ENCODE measurements at regions not wholly inside any gene's neighbourhood (a gene's known extent, or its start where the extent isn't known, plus 50 kb on each side); places are given as distances from the start of the nearest gene placed in this dataset.

DNA sequence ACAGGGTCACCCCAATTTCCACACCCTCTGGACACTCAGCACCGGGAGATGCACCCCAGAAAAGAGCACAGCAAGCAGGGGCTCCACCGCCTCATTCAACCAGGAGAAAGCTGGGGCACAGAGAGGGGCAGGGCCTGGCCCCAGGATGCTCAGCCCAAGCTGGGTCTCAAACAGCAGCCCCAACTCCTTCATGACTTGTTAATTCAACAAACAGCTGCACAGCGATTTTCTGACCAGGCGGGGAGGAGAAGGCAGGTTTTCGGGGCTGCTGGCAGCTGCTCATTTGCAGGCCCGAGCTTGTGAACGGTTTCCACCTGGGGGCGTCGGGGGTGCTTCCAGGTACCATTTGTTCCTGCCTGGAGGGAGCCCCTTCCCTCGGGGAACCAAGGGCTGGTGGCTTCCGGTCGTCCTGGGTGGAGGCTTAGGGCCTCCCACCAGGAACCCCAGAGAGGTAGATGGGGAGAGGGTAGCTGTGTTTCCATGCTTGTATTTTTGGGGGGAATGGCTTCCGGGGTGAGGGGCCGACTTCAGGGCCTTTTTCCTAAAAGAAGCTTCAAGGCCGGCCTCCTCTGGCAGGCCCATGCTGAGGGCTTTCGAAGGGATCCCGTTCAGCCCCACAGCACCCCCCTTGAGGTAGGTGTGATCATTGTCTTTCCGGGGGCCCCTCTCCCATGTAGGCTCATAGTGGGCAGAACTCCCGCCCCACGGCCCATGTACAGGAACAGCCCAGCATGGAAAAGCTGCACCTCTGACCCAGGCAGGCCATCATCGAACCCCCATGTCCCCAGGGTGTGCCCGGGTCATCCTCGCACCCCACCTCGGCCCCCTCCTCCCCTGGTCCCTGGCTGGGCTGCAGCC, 191.6 kb upstream of the GSE1 start:
- H4K20me1 ChIP-seq (ENCODE audit: insufficient read depth, low read length), result peaks cover 45% of the 10 kb centered on the region
- no TSS peak for BruUV-seq (replicated peaks)
- in situ Hi-C loops (cut with MboI; ENCODE audit: low sequenced_read_pairs), result no loop called here
- TF ChIP-seq, protein P1, sequence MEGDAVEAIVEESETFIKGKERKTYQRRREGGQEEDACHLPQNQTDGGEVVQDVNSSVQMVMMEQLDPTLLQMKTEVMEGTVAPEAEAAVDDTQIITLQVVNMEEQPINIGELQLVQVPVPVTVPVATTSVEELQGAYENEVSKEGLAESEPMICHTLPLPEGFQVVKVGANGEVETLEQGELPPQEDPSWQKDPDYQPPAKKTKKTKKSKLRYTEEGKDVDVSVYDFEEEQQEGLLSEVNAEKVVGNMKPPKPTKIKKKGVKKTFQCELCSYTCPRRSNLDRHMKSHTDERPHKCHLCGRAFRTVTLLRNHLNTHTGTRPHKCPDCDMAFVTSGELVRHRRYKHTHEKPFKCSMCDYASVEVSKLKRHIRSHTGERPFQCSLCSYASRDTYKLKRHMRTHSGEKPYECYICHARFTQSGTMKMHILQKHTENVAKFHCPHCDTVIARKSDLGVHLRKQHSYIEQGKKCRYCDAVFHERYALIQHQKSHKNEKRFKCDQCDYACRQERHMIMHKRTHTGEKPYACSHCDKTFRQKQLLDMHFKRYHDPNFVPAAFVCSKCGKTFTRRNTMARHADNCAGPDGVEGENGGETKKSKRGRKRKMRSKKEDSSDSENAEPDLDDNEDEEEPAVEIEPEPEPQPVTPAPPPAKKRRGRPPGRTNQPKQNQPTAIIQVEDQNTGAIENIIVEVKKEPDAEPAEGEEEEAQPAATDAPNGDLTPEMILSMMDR (conservative IDR thresholded peaks at IDR 0.05; ENCODE audit: low read depth, low read length), result no peak
- TF ChIP-seq SMC3 (IDR thresholded peaks at IDR 0.05; ENCODE audit: low read depth, low read length) (no peak), MAZ (IDR thresholded peaks at IDR 0.05; ENCODE audit: borderline replicate concordance, low read depth, low read length) (no peak), NFE2L2 (IDR thresholded peaks at IDR 0.05; ENCODE audit: low read depth, low read length) (no peak), POLR2A (IDR thresholded peaks at IDR 0.05; ENCODE audit: low read depth, low read length) (no peak), MAFK (IDR thresholded peaks at IDR 0.05; ENCODE audit: low read depth, low read length) (no peak), BHLHE40 (IDR thresholded peaks at IDR 0.05; ENCODE audit: low read depth, low read length) (no peak), CHD1 (IDR thresholded peaks at IDR 0.05; ENCODE audit: low read depth, low read length) (no peak), RFX5 (IDR thresholded peaks at IDR 0.05; ENCODE audit: low read depth, low read length) (no peak), CEBPB (IDR thresholded peaks at IDR 0.05; ENCODE audit: low read depth, low read length) (no peak), FOS (IDR thresholded peaks at IDR 0.05; ENCODE audit: low read depth, low read length) (no peak), RCOR1 (IDR thresholded peaks at IDR 0.05; ENCODE audit: insufficient replicate concordance, low read length) (no peak), RAD21 (IDR thresholded peaks at IDR 0.05; ENCODE audit: low read length) (no peak)
- TF ChIP-seq, protein P2, sequence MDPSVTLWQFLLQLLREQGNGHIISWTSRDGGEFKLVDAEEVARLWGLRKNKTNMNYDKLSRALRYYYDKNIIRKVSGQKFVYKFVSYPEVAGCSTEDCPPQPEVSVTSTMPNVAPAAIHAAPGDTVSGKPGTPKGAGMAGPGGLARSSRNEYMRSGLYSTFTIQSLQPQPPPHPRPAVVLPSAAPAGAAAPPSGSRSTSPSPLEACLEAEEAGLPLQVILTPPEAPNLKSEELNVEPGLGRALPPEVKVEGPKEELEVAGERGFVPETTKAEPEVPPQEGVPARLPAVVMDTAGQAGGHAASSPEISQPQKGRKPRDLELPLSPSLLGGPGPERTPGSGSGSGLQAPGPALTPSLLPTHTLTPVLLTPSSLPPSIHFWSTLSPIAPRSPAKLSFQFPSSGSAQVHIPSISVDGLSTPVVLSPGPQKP (IDR thresholded peaks at IDR 0.05; ENCODE audit: borderline replicate concordance, low read depth, low read length), result no peak
- TF ChIP-seq, protein P3, sequence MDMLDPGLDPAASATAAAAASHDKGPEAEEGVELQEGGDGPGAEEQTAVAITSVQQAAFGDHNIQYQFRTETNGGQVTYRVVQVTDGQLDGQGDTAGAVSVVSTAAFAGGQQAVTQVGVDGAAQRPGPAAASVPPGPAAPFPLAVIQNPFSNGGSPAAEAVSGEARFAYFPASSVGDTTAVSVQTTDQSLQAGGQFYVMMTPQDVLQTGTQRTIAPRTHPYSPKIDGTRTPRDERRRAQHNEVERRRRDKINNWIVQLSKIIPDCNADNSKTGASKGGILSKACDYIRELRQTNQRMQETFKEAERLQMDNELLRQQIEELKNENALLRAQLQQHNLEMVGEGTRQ (IDR thresholded peaks at IDR 0.05; ENCODE audit: low read depth, low read length), result no peak

More for the DNA sequence above, 191.6 kb upstream of the GSE1 start:
- dilution Hi-C loops (cut with HindIII; ENCODE audit: low sequenced_read_pairs, unreplicated experiment), result no loop called here
- Histone ChIP-seq H2AFZ (replicated peaks; ENCODE audit: low read length, poor library complexity) (no peak overlapping the region), H3K27ac (ENCODE audit: insufficient read depth, low read length) (no peak overlapping the region), H4K91ac (ENCODE audit: insufficient read depth, low read depth, low read length) (no peak overlapping the region), H3K4me2 (ENCODE audit: low read depth, low read length) (no peak overlapping the region), H3K14ac (replicated peaks; ENCODE audit: low read depth, low read length) (no peak overlapping the region), H3K9ac (ENCODE audit: low read depth, low read length) (no peak overlapping the region), H3K4ac (ENCODE audit: low read depth, low read length) (no peak overlapping the region), H3K18ac (ENCODE audit: low read depth, low read length) (no peak overlapping the region), H2BK20ac (ENCODE audit: low read depth, low read length) (no peak overlapping the region), H3K36me3 (ENCODE audit: control insufficient read depth, insufficient read depth, low read length) (no peaks in the 10 kb centered on the region), H3K27me3 (ENCODE audit: control insufficient read depth, insufficient read depth, low read length) (no peaks in the 10 kb centered on the region), H3K23ac (ENCODE audit: low read depth, low read length) (no peak overlapping the region), H2BK15ac (ENCODE audit: low read depth, low read length) (no peak overlapping the region), H4K5ac (ENCODE audit: low read depth, low read length) (no peak overlapping the region), H4K8ac (ENCODE audit: low read depth in 2 of 2, low read length in 2 of 2) (no peak overlapping the region), H3K9me1 (ENCODE audit: insufficient read depth, low read length) (no peaks in the 10 kb centered on the region), H2BK5ac (ENCODE audit: low read depth, low read length, poor library complexity, severe bottlenecking) (no peak overlapping the region), H3K4me1 (ENCODE audit: control insufficient read depth, insufficient read depth, low read length) (no peaks in the 10 kb centered on the region), H3K56ac (ENCODE audit: extremely low read depth, insufficient read depth, low read length) (no peak overlapping the region), H2BK120ac (ENCODE audit: low read depth, low read length) (no peak overlapping the region), H3K79me1 (ENCODE audit: low read depth in 1 of 2, low read length in 2 of 2) (peaks cover 0 to 14% of the 10 kb centered on the region in 2 experiments; a peak in 3 of 4 replicates), H2AK5ac (ENCODE audit: low read depth, low read length) (no peak overlapping the region), H3K9me3 (ENCODE audit: control insufficient read depth, insufficient read depth, low read length) (no peaks in the 10 kb centered on the region), H3K4me3 (ENCODE audit: insufficient read depth, low read depth, low read length) (no peak overlapping the region), H2AK9ac (replicated peaks; ENCODE audit: low read depth, low read length, poor library complexity) (no peak overlapping the region)
- WGBS, 2 experiments (ENCODE audit: extremely low coverage in 2 of 2, insufficient read length in 1 of 2), result 100% methylated on average over 3 of the region's 24 CpGs; no CpG with 5 or more reads in 1 of the 2 experiments
- ATAC-seq (ENCODE audit: low read depth), result no peak
- ChIA-PET CTCF (interaction anchor here (1.0 kb wide), 1 partner anchor 189 kb away, joined by 4 read pairs; no protein-coding TSS in a partner anchor), POLR2A (ENCODE audit: unreplicated experiment) (interaction anchor here (0.7 kb wide), 1 partner anchor 139 kb away, joined by 3 read pairs; no protein-coding TSS in a partner anchor)
- no peak for DNase-seq
- intact Hi-C loops (cut with micrococcal nuclease), result loop anchor here (5.0 kb wide), 1 partner anchor 136 kb away; no protein-coding TSS in a partner anchor

Measured in IMR-90 (cell line).